Nephron (organoid): ENCODE measurements at regions not wholly inside any gene's neighbourhood (a gene's known extent, or its start where the extent isn't known, plus 50 kb on each side); places are given as distances from the start of the nearest gene placed in this dataset.

ENCODE experiments used
- H3K27ac Mint-ChIP-seq, 3 experiments: 2 replicates each; pipeline ENCODE4 v1.8.0; 2020; ENCODE audit warnings: mixed read lengths in 3 of 3, mild to moderate bottlenecking in 2 of 3, moderate library complexity in 1 of 3
- H3K27me3 Mint-ChIP-seq: 2 replicates; pipeline ENCODE4 v1.8.0; 2021; ENCODE audit warnings: low read depth, mild to moderate bottlenecking, moderate library complexity, mixed read lengths
- H3K36me3 Mint-ChIP-seq: 2 replicates; pipeline ENCODE4 v1.8.0; 2020; ENCODE audit warnings: low read depth, mixed read lengths
- H3K4me1 Mint-ChIP-seq: 2 replicates; pipeline ENCODE4 v1.8.0; 2020; ENCODE audit warnings: mixed read lengths
- H3K4me3 Mint-ChIP-seq, 3 experiments: 2 replicates each; pipeline ENCODE4 v1.8.0; 2020; ENCODE audit warnings: mild to moderate bottlenecking in 3 of 3, mixed read lengths in 3 of 3, moderate library complexity in 2 of 3
- H3K9me3 Mint-ChIP-seq: 2 replicates; pipeline ENCODE4 v1.8.0; 2020; ENCODE audit warnings: mixed read lengths
- CTCF ChIP-seq, 3 experiments: fragments of 200-600 bp; sonication (generic); IDR thresholded peaks; one replicate each; pipeline ENCODE4 v1.5.0; 2021; ENCODE audit warnings: antibody characterized with exemption in 3 of 3; ENCODE audit not compliant: unreplicated experiment in 3 of 3

- Mint-ChIP-seq H3K4me3 (no peak overlapping the region), H3K36me3 (no peaks in the 10 kb centered on the region), H3K9me3 (no peaks in the 10 kb centered on the region), H3K27ac (no peak overlapping the region), H3K4me1 (no peaks in the 10 kb centered on the region), H3K27me3 (peaks cover 3% of the 10 kb centered on the region)
- TF ChIP-seq CTCF (IDR thresholded peaks at IDR 0.05; ENCODE audit: unreplicated experiment in 3 of 3): no peak
Measured at GRCh38 chr2:152950126-152950525, 231.7 kb downstream of the ARL6IP6 start.

GRCh38 chr2:152944099-152944498, 225.7 kb downstream of the ARL6IP6 start:
- Mint-ChIP-seq H3K9me3 (peaks cover 3% of the 10 kb centered on the region), H3K4me1 (no peaks in the 10 kb centered on the region), H3K36me3 (no peaks in the 10 kb centered on the region), H3K27me3 (peaks cover 3% of the 10 kb centered on the region), H3K27ac (no peak overlapping the region), H3K4me3 (no peak overlapping the region)
- no peak for TF ChIP-seq CTCF (IDR thresholded peaks at IDR 0.05; ENCODE audit: unreplicated experiment in 3 of 3)

GRCh38 chr2:152942940-152943440, 224.6 kb downstream of the ARL6IP6 start:
- no peaks in the 10 kb centered on the region for H3K4me1 Mint-ChIP-seq
- H3K27me3 Mint-ChIP-seq: peaks cover 3% of the 10 kb centered on the region
- TF ChIP-seq CTCF (IDR thresholded peaks at IDR 0.05; ENCODE audit: unreplicated experiment in 3 of 3): no peak
- H3K4me3 Mint-ChIP-seq: no peak overlapping the region
- peaks cover 14% of the 10 kb centered on the region for H3K9me3 Mint-ChIP-seq
- no peak overlapping the region for H3K27ac Mint-ChIP-seq
- H3K36me3 Mint-ChIP-seq: no peaks in the 10 kb centered on the region

- Mint-ChIP-seq H3K36me3 (no peaks in the 10 kb centered on the region), H3K4me3 (no peak overlapping the region), H3K27ac (no peak overlapping the region), H3K9me3 (no peaks in the 10 kb centered on the region), H3K4me1 (peaks cover 7% of the 10 kb centered on the region), H3K27me3 (no peaks in the 10 kb centered on the region)
- no peak for TF ChIP-seq CTCF (IDR thresholded peaks at IDR 0.05; ENCODE audit: unreplicated experiment in 3 of 3)
Measured at GRCh38 chr2:152930501-152930900, 212.1 kb downstream of the ARL6IP6 start.

- H3K4me1 Mint-ChIP-seq: peaks cover 7% of the 10 kb centered on the region
- no peaks in the 10 kb centered on the region for H3K9me3 Mint-ChIP-seq
- H3K27me3 Mint-ChIP-seq: no peaks in the 10 kb centered on the region
- H3K36me3 Mint-ChIP-seq: no peaks in the 10 kb centered on the region
- H3K4me3 Mint-ChIP-seq: no peak overlapping the region
- no peak overlapping the region for H3K27ac Mint-ChIP-seq
- TF ChIP-seq CTCF (IDR thresholded peaks at IDR 0.05; ENCODE audit: unreplicated experiment in 3 of 3): no peak
Measured at GRCh38 chr2:152929628-152930027, 211.2 kb downstream of the ARL6IP6 start.
